ENCODE measurements at regions not wholly inside any gene's neighbourhood (a gene's known extent, or its start where the extent isn't known, plus 50 kb on each side); places are given as distances from the start of the nearest gene placed in this dataset.

DNA sequence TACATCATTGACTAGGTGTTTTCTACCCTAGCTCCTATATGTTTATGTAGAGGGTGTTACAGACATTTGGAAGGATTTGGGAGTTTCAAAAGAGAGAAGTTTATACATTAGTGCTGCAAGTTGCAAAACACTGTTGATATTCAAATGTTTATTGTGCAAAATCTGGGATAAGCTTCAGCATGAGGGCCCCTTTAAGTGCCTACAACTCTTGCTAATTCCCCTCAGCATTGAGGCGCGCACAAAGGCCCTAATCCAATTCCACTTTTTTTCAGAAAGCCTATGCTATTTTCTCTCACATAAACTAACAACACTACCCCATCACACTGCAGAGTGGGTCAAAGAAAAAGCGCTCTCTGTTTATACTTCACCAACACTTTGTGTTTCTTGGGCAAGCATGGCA is 208.0 kb downstream of the NR2F2 start:
- DNase-seq: no peak

DNA sequence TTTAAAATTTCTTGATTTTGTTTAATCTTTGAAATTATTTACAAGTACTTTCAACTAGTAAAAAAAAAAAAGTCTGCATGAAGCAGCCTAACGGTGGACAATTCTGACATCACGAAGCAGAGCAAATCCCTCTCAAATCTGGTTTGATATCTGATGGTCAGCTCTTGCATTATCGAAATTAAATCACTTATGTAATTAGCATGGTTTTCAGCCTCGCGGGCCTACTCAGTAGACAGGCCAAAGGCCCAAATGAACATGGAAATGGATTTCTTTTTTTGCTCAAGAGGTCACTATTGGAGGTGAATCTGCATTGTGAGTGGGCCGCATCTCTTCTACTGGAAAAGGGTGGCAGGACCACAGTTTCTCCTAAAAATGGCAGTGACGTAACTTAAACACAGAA is 209.8 kb downstream of the NR2F2 start:
- DNase-seq: no peak

DNA sequence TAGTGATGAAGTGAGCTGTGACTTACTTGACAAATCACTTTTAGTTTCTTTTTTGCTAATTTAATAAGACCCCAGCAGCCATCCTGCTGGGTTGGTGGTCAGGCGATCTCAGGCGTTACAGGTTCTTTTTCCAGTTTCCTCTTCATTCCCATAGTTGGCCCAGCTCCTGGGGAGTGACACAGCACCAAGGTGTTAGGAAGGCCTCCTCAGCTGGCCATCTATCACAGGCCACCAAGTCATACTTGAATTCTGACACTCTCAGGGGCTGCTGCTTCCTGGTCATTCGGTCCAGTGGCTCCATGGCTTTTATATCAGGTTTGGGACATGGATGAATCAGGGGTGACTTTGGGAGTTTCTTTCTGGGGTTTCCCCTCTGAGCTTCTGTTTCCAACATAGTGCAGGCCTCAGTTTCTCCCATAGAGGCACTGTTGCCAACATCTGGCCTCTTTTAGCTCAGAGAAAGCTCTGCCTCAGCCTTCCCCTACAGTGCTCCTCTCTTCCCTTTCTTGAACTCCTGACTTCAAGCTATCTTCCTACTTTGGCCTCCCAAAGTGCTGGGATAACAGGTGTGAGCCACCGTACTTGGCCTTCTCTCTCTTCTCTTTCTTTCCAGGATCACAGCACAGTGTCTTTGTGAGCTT is 211.8 kb downstream of the NR2F2 start:
- DNase-seq: no peak

GRCh38 chr15:96544162-96544756 is 213.8 kb downstream of the NR2F2 start:
- DNase-seq: no peak

DNA sequence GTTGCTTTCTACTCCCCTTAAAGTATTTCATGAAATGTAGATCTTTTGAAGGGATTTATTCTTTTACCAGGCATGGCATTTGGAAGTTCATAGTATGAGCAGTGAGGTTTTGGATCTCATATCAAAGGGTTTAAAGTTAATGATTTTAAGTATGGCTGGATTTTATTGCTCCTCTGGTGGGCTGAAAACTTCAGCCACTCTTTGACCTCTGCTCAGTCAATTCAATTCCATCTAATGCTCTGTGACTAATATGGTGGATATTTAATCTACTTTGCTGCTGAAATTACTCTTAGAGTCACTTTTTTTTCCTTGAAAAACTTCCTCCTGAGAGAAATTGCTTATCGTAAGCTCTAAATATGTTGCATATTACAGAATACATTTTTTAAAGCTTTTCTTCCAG is 218.6 kb downstream of the NR2F2 start:
- DNase-seq: no peak

DNA sequence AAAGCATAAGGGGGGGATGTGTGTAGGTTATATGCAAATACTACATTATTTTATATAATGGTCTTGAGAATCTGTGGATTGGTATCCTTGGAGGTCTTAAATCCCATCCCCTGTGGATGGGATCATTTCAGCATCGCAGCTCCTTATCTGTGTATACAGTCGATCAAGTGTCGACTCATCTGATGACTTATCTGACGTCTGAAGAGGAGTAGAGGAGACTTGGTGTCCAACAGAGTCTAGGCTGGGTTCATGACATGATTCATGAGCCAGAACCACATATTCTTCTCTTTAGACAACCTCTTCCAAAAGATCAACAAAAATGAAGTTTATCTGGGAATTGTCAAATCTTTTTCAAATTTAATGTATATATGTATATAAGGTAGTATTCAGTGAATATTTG is 220.7 kb downstream of the NR2F2 start:
- no peak for DNase-seq

- no peak for DNase-seq
These were observed 221.2 kb downstream of the NR2F2 start for GRCh38 chr15:96551722-96552121.

DNA sequence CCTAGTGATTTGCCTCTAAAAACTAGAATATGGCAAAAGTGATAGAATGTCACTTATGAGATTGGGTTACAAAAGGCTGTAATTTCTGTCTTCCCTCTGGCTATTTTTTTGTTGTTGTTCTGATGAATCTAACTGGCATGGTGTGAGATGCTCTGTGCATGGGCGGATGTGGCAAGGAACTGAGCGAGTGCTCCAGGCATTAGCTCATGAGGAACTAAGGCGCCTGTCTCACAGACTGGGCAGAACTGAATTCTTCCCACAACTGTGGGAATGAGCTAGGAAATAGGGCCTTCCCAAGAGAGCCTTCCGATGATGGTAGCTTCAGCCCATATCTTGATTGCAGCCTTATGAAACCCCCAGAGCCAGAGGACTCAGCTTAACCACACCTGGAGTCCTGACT is 222.5 kb downstream of the NR2F2 start:
- no peak for DNase-seq

GRCh38 chr15:96553451-96553850 is 223.0 kb downstream of the NR2F2 start:
- DNase-seq: no peak

GRCh38 chr15:96553931-96554330 is 223.4 kb downstream of the NR2F2 start:
- DNase-seq: no peak

DNA sequence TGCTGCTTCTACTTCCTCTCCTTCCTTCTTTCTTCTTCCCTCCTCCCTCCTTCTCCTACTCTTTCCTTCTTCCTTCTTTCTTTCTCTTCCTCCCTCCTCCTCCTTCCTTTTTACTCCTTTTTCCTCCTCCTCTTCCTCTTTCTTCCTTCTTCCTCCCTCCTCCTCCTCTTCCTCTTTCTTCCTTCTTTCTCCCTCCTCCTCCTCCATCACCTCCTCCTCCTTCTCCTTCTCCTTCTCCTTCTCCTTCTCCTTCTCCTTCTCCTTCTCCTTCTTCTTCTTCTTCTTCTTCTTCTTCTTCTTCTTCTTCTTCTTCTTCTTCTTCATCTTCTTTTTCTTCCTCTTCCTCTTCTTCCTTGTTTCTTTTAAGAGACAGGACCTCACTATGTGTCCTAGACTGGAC is 224.0 kb downstream of the NR2F2 start:
- DNase-seq: no peak

- no peak for DNase-seq
These were observed 228.6 kb downstream of the NR2F2 start for GRCh38 chr15:96559087-96559486.

DNA sequence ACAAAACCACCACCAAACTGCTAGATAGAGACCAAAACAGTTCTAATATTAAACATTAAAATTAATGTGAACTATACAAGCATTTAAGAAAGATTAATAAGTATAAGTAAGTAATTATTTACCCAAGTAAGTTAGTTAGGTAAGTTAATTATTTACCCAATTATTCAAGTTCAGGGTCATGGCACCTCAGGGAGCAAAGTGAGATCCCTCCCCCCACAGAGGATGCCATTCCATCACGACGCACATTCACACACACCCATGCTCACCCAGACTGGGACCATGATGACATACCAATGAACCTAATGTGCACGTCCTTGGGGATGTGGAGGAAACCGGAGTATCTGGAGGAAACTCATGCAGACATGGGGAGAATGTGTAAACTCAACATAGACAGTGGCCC is 229.1 kb downstream of the NR2F2 start:
- no peak for DNase-seq

GRCh38 chr15:96560246-96560895 is 229.9 kb downstream of the NR2F2 start:
- DNase-seq: no peak

DNA sequence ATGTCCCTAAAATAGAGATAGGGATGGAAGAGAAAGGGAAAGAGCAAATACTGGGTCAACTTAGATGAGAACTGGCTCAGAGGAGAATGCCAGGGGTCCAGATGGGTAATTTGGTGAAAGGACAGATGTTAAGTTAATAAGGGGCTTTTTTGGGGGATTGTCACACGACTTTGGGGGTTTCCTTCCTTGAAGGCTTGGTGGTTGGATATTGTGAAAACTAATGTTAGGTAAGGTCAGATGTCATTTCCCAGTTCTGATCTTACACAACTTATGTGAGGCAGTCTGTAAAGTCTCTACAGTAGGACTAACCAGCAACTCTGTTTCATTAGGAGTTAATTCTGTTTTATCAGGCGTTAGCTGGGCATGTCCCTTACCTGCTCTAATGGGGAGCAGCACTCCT is 231.1 kb downstream of the NR2F2 start:
- DNase-seq: no peak

- DNase-seq: no peak
These were observed 234.0 kb downstream of the NR2F2 start for GRCh38 chr15:96564546-96564945.

GRCh38 chr15:96565266-96565665 is 234.8 kb downstream of the NR2F2 start:
- DNase-seq: no peak

DNA sequence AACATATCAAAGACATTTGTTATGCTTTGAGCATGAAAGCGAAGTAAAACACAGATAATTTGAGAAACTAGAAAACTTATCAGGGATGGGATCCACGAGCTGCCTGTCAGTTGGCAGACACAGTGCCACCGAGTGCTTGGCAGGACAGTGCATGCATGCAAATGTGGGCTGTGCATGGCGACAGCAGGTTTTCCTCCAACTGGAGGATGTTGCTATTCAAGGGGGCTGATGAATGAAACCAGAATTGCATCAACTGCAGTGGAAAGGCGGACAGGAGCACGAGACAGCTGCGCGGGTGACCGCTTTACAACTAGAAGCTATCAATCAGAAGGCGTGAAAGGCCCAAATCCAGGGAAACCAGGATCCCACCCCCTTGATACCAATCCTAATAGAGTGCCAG is 244.3 kb downstream of the NR2F2 start:
- DNase-seq: no peak

GRCh38 chr15:96576596-96576995 is 246.1 kb downstream of the NR2F2 start:
- no peak for DNase-seq

DNA sequence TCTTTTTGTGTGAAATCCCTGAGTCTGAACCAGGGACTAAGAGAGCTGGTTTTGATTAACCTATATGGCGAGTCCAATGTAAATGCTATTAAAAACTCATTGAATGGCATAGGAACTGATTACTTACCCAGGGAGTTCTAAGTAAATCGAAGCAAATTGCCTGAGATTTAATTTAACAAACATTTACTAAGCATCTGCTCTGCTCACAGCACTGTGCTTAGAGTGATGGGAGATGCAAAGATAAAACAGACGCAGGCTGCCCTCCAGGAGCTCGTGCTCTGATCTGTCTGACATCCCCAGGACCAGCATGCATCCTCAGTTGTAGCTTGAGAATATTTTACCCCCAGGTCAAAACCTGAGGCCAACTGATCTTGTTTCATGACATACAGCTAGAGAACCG is 247.9 kb downstream of the NR2F2 start:
- no peak for DNase-seq

- DNase-seq: no peak
These were observed 250.9 kb downstream of the NR2F2 start for GRCh38 chr15:96581371-96581770.

DNA sequence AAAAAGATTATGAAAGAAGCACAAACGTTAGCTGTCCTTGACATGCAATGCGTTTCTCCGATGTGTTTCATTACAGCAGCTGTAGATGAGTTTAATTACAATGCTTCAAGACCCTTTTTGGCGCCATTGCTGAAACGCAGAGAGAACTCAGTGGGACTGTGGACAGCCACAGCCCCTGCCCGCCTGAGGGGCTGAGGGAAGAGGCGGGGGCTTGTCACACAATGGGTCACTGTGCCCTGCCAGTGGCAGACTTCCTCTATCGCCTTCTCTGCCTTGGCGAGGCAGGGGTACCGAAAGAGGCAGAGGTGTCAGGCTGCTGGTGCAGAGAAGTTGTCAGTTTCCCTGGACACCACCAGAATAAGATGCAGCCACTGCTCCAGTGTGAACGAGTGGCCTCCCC is 252.0 kb downstream of the NR2F2 start:
- DNase-seq: no peak

DNA sequence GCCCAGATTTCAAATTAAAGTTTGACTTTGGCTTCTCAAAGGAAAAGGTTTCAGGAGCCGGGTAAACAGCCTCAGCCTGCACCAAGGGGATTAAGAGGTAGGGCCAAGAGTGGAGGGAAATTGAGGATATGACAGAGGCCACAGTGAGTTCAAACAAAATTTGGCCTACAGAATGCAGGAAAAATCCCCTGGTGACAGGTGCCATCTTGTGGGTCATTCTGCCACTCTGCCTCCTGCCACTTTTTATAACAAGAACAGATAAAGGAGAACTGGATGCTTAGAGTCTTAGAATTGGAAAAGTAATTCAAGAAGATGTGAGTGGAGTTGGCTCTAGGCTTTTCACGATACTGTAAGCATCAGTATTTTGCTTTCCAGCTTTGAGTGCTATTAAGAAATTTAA is 253.2 kb downstream of the NR2F2 start:
- no peak for DNase-seq

DNA sequence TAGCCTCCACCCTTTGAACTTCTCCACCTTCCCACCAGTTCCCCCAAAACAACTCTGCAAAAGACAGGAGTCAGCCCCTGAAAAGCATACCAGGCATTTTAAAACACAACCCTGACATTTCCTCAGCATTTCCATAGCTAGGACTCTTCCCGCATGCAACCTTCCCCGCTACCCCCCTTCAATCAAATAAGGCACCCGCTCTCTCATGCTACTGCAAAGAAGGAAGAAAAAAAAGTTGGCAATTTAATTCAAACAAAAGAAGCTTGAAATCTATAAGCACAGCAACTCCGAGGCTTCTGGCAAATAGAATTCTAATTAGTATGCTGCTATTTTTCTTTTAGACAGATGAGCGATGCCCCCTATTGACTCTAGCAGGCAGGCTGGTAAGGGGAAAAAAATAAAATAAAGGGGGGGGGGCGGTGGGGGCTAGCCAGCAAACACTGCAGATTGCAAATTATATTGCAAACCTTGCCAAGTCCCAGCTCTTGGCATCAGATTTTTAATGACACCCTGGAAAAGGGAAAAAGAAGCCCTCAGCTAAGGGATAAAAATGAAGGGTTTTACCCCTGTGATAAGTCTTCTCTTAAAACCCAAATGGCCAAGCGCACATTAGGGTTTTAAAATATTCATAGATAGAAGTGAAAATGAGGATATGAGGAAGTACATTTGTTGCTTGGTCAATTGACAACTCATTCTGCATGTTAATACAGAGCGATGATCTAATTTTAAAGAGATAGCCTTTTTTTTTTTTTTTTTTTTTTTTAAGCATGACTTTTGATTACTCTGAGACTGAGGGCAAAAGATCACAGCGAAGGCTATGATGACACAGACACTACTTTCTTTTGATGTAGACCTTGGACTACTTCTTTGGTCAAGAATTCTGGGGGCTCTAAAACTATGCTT is 255.2 kb downstream of the NR2F2 start:
- no peak for DNase-seq

All from activated effector memory CD4-positive, alpha-beta T cell treated with anti-CD3 and anti-CD28 coated beads, Interleukin-2, amount 50 U/mL, for 16 hours (primary cell).